ENCODE measurements at regions not wholly inside any gene's neighbourhood (a gene's known extent, or its start where the extent isn't known, plus 50 kb on each side); places are given as distances from the start of the nearest gene placed in this dataset.

DNA sequence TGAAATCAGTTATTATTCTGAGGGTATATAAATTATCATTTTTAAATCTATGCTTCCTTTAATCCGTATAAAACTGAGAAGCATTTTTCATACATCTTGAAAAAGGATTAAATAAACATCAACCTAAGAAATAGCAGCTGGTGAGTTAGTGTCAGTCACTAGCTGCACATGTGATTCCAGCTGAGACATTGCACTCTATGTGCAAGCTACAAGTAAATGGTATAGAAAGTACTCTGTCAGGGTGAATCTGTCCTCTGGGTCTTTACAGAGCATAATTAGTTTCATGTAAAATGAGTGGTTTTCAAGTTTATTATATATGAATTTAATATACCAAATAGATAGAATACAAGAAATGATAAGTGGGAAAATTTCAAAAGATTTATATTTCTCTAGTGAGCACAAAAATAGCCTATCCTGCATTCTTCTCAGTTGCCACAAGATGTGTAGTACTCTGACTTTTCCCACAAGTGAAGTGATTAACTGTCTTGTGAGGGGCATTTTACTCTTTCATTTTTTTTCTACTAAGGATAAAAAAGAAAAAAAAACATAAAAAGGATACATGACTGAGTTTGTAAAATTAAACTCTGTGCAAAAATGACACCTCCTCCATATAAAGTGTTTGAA is 1372.1 kb downstream of the PCDH9 start:
- H3K27me3 ChIP-seq (ENCODE audit: control insufficient read depth, insufficient read depth, low read length) = no peaks in the 10 kb centered on the region
- no peak overlapping the region for H3K4me3 ChIP-seq (ENCODE audit: low read depth, low read length)
- no peaks in the 10 kb centered on the region for H3K9me3 ChIP-seq (ENCODE audit: control insufficient read depth, insufficient read depth, low read length)
- no peak overlapping the region for H3K27ac ChIP-seq (ENCODE audit: low read depth, low read length)
- no peak overlapping the region for H3K9ac ChIP-seq (ENCODE audit: low read depth, low read length)
- no peaks in the 10 kb centered on the region for H3K4me1 ChIP-seq (ENCODE audit: control insufficient read depth, insufficient read depth, low read length)
- H3K36me3 ChIP-seq (ENCODE audit: control insufficient read depth, insufficient read depth, low read length) = no peaks in the 10 kb centered on the region

DNA sequence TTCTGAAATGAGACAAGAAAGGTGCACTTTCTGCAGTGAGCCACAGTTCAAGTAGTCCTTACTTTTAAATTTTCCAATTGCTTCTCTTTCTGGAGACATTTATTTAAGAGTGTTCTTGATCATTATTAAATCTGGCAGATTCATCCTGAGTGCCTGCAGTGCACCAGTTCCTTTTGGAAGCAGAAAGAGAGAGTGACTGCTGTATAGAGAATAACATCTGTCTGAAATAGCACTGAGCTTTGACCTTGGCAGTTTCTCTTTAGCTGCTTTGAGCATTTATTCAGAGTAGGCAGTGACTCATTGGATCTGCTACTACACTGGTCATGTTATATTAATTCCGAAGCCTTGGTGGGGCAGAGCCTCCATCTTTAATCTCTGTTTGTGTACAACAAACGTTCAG is 1373.7 kb downstream of the PCDH9 start:
- Histone ChIP-seq H3K9ac (ENCODE audit: low read depth, low read length) (no peak overlapping the region), H3K4me3 (ENCODE audit: low read depth, low read length) (no peak overlapping the region), H3K27ac (ENCODE audit: low read depth, low read length) (no peak overlapping the region), H3K36me3 (ENCODE audit: control insufficient read depth, insufficient read depth, low read length) (no peaks in the 10 kb centered on the region), H3K4me1 (ENCODE audit: control insufficient read depth, insufficient read depth, low read length) (no peaks in the 10 kb centered on the region), H3K9me3 (ENCODE audit: control insufficient read depth, insufficient read depth, low read length) (no peaks in the 10 kb centered on the region), H3K27me3 (ENCODE audit: control insufficient read depth, insufficient read depth, low read length) (no peaks in the 10 kb centered on the region)

DNA sequence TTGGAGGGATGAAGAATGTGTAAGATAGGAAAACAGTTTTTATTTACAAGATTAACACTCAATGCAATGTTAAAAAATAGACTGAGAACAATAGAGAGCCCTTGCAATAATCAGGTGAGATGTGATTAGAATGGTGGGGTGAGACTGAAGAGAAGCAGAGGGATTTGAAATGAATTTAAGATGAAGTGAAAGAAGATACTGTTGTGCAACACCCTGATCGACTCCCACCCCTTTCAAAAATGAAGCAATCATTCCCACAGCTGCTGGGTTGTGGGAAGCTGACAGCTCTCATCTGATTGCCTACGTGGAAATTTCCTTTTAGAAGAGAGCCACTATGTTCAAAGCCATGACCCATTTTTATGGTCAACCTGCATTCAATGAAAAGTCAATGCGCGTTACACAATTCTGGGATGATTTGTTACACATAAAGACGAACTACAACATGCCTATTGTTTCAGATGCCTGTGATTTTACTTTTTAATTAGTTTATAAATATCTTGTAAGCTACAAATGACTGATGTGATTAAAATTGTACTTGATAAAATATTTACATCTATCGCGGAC is 1374.8 kb downstream of the PCDH9 start:
- no peak overlapping the region for H3K4me3 ChIP-seq (ENCODE audit: low read depth, low read length)
- no peaks in the 10 kb centered on the region for H3K36me3 ChIP-seq (ENCODE audit: control insufficient read depth, insufficient read depth, low read length)
- H3K27ac ChIP-seq (ENCODE audit: low read depth, low read length) = no peak overlapping the region
- no peak overlapping the region for H3K9ac ChIP-seq (ENCODE audit: low read depth, low read length)
- no peaks in the 10 kb centered on the region for H3K9me3 ChIP-seq (ENCODE audit: control insufficient read depth, insufficient read depth, low read length)
- H3K4me1 ChIP-seq (ENCODE audit: control insufficient read depth, insufficient read depth, low read length) = no peaks in the 10 kb centered on the region
- no peaks in the 10 kb centered on the region for H3K27me3 ChIP-seq (ENCODE audit: control insufficient read depth, insufficient read depth, low read length)

DNA sequence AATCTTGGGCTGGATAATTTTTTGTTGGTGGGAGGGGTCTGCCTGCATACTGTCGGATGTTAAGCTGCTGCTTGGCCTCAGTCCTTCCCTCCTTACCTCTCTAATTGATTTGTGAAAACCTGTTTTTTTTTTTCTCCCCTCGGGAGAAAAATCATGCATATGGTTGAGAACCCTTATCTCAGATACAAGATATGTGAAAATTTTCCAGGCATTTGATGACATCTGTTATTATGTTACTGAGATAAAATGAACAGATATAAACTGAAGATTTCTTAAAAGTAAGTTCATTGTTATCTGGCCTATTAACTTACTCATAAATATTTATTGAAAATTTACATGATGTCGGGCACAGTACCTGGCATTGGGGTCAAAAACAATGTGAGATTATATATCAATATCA is 1375.7 kb downstream of the PCDH9 start:
- Histone ChIP-seq H3K27ac (ENCODE audit: low read depth, low read length) (no peak overlapping the region), H3K27me3 (ENCODE audit: control insufficient read depth, insufficient read depth, low read length) (no peaks in the 10 kb centered on the region), H3K9me3 (ENCODE audit: control insufficient read depth, insufficient read depth, low read length) (no peaks in the 10 kb centered on the region), H3K9ac (ENCODE audit: low read depth, low read length) (no peak overlapping the region), H3K4me1 (ENCODE audit: control insufficient read depth, insufficient read depth, low read length) (no peaks in the 10 kb centered on the region), H3K4me3 (ENCODE audit: low read depth, low read length) (no peak overlapping the region), H3K36me3 (ENCODE audit: control insufficient read depth, insufficient read depth, low read length) (no peaks in the 10 kb centered on the region)

DNA sequence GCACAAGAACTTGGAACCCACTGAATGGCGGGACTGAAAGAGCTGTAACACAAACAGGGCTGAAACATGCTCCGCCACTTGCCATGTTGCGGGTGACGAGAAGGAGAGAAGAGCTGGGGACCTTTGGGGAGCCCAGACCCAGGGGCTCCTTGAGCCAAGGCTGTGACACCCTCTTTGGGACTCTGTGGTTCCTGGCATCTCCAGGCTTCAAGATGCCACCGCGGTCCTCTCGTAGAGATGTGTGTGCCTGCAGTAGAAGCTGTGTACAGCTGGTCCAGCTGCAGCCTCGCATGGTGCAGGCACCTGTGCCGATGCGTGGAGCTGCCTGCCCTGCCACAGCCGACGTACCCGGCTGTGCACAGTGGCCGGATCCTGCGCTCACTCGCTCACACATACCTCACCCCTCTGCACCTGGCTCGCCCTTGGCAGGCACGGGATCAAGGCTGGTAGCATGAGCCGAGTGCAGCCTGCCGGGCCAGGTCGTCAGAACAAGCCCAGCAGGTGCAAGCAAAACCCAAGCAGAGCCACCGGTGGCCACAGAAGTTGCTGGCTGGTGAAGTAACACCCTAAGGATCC is 1385.8 kb downstream of the PCDH9 start:
- Histone ChIP-seq H3K27me3 (ENCODE audit: control insufficient read depth, insufficient read depth, low read length) (no peaks in the 10 kb centered on the region), H3K36me3 (ENCODE audit: control insufficient read depth, insufficient read depth, low read length) (no peaks in the 10 kb centered on the region), H3K4me3 (ENCODE audit: low read depth, low read length) (no peak overlapping the region), H3K4me1 (ENCODE audit: control insufficient read depth, insufficient read depth, low read length) (no peaks in the 10 kb centered on the region), H3K27ac (ENCODE audit: low read depth, low read length) (no peak overlapping the region), H3K9me3 (ENCODE audit: control insufficient read depth, insufficient read depth, low read length) (no peaks in the 10 kb centered on the region), H3K9ac (ENCODE audit: low read depth, low read length) (no peak overlapping the region)

DNA sequence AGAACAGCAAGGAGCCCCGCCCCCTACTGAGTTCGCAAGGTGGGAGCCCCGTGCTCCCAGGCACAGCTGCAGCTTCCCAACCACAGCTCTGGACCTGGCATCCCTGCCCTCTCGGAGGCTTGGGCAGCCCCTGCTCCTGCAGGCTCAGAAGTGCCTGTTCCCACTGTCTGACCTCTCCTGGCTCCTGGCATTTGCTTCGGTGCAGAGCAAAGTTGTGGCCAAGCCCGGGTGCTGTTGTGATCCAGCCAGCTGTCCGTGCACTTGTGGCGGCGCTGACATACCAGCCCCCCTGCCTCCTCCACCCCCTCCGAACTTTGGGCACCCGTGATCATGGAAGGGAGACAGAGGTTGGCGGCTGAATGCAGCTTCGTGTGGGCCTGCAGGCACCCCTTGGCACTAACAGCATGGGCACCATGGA is 1386.8 kb downstream of the PCDH9 start:
- H3K4me1 ChIP-seq (ENCODE audit: control insufficient read depth, insufficient read depth, low read length) = no peaks in the 10 kb centered on the region
- no peak overlapping the region for H3K9ac ChIP-seq (ENCODE audit: low read depth, low read length)
- H3K4me3 ChIP-seq (ENCODE audit: low read depth, low read length) = no peak overlapping the region
- no peak overlapping the region for H3K27ac ChIP-seq (ENCODE audit: low read depth, low read length)
- H3K27me3 ChIP-seq (ENCODE audit: control insufficient read depth, insufficient read depth, low read length) = no peaks in the 10 kb centered on the region
- H3K36me3 ChIP-seq (ENCODE audit: control insufficient read depth, insufficient read depth, low read length) = no peaks in the 10 kb centered on the region
- no peaks in the 10 kb centered on the region for H3K9me3 ChIP-seq (ENCODE audit: control insufficient read depth, insufficient read depth, low read length)

DNA sequence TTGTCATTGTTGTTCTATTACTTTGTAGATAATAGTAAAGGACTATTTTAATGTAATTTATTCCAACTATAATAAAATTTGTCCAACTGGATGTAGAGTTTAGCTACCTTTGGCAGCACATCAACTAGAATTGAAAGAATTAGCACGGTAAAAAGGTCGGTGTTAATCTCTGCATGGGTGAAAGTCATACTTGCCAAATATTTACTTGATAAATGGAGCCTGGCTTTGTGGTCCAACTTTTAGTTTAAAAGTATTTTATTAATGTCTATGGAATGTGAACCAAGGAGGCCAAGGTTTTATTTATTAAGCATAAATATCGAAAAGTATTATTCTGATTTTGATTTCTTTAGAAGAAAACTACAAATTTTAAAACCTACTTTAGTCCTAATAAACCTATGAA is 1389.0 kb downstream of the PCDH9 start:
- H3K36me3 ChIP-seq (ENCODE audit: control insufficient read depth, insufficient read depth, low read length) = no peaks in the 10 kb centered on the region
- no peak overlapping the region for H3K9ac ChIP-seq (ENCODE audit: low read depth, low read length)
- no peaks in the 10 kb centered on the region for H3K27me3 ChIP-seq (ENCODE audit: control insufficient read depth, insufficient read depth, low read length)
- H3K27ac ChIP-seq (ENCODE audit: low read depth, low read length) = no peak overlapping the region
- no peaks in the 10 kb centered on the region for H3K9me3 ChIP-seq (ENCODE audit: control insufficient read depth, insufficient read depth, low read length)
- H3K4me3 ChIP-seq (ENCODE audit: low read depth, low read length) = no peak overlapping the region
- H3K4me1 ChIP-seq (ENCODE audit: control insufficient read depth, insufficient read depth, low read length) = no peaks in the 10 kb centered on the region

DNA sequence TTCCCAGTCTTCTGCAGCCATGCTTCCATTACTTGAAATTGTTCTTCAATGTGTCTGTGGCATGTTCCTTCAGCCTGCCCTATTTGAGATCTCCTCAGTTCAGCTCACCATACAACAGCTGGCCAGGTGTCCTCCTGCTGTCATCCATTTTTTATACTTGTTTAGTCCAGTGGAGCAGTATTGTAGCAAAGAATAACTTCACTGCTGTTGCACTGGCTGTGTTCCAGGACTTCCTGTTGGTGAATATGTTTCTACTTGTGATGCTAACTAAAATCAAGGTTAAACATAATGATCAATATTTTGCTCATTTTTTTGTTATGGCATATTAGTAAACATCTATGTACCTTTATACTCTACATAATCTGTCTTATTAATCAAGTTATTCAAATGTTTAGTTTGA is 1394.1 kb downstream of the PCDH9 start:
- Histone ChIP-seq H3K9ac (ENCODE audit: low read depth, low read length) (no peak overlapping the region), H3K36me3 (ENCODE audit: control insufficient read depth, insufficient read depth, low read length) (no peaks in the 10 kb centered on the region), H3K27me3 (ENCODE audit: control insufficient read depth, insufficient read depth, low read length) (no peaks in the 10 kb centered on the region), H3K27ac (ENCODE audit: low read depth, low read length) (no peak overlapping the region), H3K4me3 (ENCODE audit: low read depth, low read length) (no peak overlapping the region), H3K9me3 (ENCODE audit: control insufficient read depth, insufficient read depth, low read length) (no peaks in the 10 kb centered on the region), H3K4me1 (ENCODE audit: control insufficient read depth, insufficient read depth, low read length) (no peaks in the 10 kb centered on the region)

DNA sequence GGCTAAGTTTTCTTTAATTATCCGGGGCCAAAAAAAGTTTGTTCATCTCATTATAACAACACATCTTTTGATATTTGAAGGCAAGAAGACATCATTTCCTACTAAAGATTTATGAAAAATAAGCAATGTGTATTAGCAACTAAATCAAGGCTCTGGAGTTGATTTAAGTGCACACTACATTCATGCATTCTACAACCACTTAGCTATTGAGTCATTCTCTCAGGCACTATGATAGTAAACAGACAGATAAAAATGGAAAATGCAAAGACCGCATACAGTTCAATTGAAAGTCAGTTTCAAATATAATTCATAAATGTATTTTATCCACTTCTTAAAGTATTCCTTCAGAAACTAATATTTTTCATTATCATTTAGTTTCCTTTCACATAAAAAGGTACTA is 1395.2 kb downstream of the PCDH9 start:
- H3K27ac ChIP-seq (ENCODE audit: low read depth, low read length) = no peak overlapping the region
- H3K36me3 ChIP-seq (ENCODE audit: control insufficient read depth, insufficient read depth, low read length) = no peaks in the 10 kb centered on the region
- H3K4me1 ChIP-seq (ENCODE audit: control insufficient read depth, insufficient read depth, low read length) = no peaks in the 10 kb centered on the region

DNA sequence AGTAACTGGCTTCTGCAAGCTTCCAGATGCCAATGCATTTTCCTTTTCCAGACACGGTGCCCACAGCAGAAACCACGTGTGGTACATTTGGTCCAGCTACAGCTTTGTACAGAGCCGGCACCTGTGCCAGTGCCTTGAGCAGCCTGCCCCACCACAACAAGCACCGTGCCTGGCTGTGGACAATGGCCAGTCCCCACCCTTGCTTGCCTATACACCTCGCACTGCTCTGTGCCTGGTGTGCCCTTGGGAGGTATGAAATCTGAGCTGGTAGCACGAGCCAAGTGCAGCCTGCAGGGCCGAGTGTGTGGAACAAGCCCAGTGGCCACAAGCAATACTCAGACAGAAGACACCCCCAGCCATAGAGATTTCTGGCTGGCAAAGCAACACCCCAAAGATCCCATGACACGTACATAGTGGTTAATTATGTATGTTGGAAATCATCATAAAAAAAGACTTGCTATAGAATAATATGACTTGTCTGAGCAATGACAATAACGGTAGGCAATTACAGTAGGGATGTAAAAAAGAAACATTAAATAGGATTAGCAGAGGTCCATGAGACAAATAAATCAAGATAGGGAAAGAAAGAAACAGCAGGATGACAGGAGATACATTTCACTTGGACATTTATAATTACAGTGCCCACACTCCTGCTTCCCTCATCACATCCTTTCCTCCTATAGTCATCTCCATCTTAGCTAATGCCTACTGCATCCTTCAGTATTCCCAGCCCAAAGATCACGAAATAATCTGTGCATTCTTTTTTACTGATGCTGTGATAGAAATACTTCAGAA is 1399.5 kb downstream of the PCDH9 start:
- no peak overlapping the region for H3K4me3 ChIP-seq (ENCODE audit: low read depth, low read length)
- H3K4me1 ChIP-seq (ENCODE audit: control insufficient read depth, insufficient read depth, low read length) = no peaks in the 10 kb centered on the region
- no peak overlapping the region for H3K9ac ChIP-seq (ENCODE audit: low read depth, low read length)
- H3K9me3 ChIP-seq (ENCODE audit: control insufficient read depth, insufficient read depth, low read length) = no peaks in the 10 kb centered on the region
- no peaks in the 10 kb centered on the region for H3K36me3 ChIP-seq (ENCODE audit: control insufficient read depth, insufficient read depth, low read length)
- H3K27me3 ChIP-seq (ENCODE audit: control insufficient read depth, insufficient read depth, low read length) = no peaks in the 10 kb centered on the region
- H3K27ac ChIP-seq (ENCODE audit: low read depth, low read length) = no peak overlapping the region

More for the DNA sequence above, 1395.2 kb downstream of the PCDH9 start:
- Histone ChIP-seq H3K9me3 (ENCODE audit: control insufficient read depth, insufficient read depth, low read length) (no peaks in the 10 kb centered on the region), H3K4me3 (ENCODE audit: low read depth, low read length) (no peak overlapping the region), H3K9ac (ENCODE audit: low read depth, low read length) (no peak overlapping the region), H3K27me3 (ENCODE audit: control insufficient read depth, insufficient read depth, low read length) (no peaks in the 10 kb centered on the region)
